Loucy (cell line): ENCODE measurements at regions not wholly inside any gene's neighbourhood (a gene's known extent, or its start where the extent isn't known, plus 50 kb on each side); places are given as distances from the start of the nearest gene placed in this dataset.

Source experiments
- EZH2phosphoT487 ChIP-seq: fragments of 200-600 bp; IDR thresholded peaks from 2 replicates; pipeline ENCODE4 v1.6.1; 2018; ENCODE audit warnings: antibody characterized with exemption, mild to moderate bottlenecking, moderate library complexity, borderline replicate concordance
- TF ChIP-seq, protein P1 (sequence below): fragments of 200-600 bp; sonication (generic); conservative IDR thresholded peaks from 2 replicates; pipeline ENCODE4 v1.5.1; 2014; ENCODE audit warnings: mild to moderate bottlenecking, antibody characterized with exemption, low read length

GRCh38 chr4:29262986-29263385, 1457.2 kb upstream of the PCDH7 start:
- TF ChIP-seq, protein P1, sequence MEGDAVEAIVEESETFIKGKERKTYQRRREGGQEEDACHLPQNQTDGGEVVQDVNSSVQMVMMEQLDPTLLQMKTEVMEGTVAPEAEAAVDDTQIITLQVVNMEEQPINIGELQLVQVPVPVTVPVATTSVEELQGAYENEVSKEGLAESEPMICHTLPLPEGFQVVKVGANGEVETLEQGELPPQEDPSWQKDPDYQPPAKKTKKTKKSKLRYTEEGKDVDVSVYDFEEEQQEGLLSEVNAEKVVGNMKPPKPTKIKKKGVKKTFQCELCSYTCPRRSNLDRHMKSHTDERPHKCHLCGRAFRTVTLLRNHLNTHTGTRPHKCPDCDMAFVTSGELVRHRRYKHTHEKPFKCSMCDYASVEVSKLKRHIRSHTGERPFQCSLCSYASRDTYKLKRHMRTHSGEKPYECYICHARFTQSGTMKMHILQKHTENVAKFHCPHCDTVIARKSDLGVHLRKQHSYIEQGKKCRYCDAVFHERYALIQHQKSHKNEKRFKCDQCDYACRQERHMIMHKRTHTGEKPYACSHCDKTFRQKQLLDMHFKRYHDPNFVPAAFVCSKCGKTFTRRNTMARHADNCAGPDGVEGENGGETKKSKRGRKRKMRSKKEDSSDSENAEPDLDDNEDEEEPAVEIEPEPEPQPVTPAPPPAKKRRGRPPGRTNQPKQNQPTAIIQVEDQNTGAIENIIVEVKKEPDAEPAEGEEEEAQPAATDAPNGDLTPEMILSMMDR: no peak
- TF ChIP-seq EZH2phosphoT487: no peak
